ENCODE measurements at regions not wholly inside any gene's neighbourhood (a gene's known extent, or its start where the extent isn't known, plus 50 kb on each side); places are given as distances from the start of the nearest gene placed in this dataset.
A peak's percentile ranks its signal among the peaks of the same experiment; 100 is the strongest.

DNA sequence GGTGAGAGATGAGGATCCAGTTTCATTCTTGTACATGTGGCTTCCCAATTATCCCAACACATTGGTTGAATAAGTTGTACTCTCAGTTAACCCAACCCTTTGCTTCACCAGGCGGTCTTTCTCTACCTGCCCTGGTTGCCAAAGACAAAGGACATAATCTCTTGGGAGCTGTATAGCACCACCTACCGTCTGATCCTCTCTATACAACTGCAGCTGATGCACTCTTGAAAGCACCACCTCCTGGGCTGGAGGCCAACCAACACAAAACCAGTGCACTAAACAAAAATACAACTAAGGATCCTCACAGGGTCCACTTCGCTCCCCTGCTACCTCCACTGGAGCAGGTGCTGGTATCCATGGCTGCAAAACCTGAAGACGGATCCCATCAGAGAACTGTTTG, 473.6 kb upstream of the NRXN1 start:
- DNase-seq (ENCODE audit: low spot score) = peak; percentile 5

DNA sequence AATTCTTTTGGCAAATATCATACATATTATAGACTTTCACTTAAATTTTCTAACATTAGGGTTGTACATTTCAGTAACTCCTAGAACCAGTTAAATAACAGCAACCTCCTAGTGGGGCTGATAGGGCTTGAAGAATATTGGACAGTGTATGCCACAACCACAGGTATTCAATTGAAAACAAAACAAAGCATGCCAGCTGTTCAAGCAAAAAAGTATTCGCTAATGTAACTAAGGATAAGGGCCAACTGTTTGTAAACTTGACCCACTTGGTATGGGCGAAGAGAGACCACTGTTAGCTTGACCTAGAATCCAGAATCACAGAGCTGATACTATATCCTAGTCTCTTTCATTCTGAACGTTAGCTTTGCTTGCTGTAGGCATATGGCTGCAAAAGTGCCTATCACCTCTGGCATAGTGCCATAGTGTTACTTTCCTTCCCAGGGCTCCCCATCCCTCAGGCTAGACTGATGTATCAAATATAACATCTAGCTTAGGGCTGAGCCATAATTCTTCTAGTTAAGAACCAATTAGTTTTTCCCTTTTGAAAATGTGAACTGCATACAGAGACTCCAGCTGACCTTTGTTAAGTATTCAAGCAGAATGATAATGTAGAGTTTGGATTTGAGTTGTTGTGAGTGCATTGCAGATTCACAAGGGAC, 458.8 kb upstream of the NRXN1 start:
- DNase-seq (ENCODE audit: low spot score) = no peak

GRCh38 chr2:51484605-51485004, 452.7 kb upstream of the NRXN1 start:
- no peak for DNase-seq (ENCODE audit: low spot score)

DNA sequence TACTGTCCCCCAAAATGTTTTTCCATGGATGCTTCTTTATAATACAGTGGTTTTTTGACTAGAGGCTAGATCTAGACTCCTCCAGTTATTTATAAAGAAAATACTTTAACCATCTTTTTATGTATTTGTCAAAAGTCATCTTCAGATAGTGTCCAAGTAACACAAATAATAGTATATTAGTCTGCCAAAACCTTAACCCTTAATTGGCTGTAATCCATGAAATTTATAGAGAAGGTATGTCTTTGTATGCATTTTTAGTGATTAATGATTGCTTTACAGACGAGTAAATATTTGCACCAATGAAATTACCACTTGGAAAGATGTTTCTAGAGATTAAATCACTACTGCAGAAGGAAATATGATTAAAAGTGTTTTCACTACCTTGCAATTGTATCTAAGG, 451.8 kb upstream of the NRXN1 start:
- DNase-seq (ENCODE audit: low spot score) = no peak

- no peak for DNase-seq (ENCODE audit: low spot score)
These were observed 440.9 kb upstream of the NRXN1 start for GRCh38 chr2:51472783-51473182.

DNA sequence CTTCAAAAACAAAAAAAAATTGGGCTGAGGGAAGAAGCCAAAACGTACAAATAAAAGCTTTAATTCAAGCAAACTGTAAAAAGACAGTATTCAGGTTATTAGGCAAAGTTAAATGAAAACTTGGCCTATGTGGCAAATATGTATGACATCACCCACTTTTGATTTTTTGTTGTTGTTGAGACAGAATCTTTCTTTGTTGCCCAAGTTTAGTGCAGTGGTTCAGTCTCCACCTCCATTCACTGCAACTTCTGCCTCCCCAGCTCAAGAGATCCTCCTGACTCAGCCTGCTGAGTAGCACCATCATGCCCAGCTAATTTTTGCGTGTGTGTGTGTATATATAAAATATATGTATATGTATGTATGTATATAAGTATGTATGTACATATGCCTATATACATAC, 440.4 kb upstream of the NRXN1 start:
- no peak for DNase-seq (ENCODE audit: low spot score)

- DNase-seq (ENCODE audit: low spot score) = no peak
These were observed 437.2 kb upstream of the NRXN1 start for GRCh38 chr2:51469102-51469501.

GRCh38 chr2:51465326-51465725, 433.4 kb upstream of the NRXN1 start:
- no peak for DNase-seq (ENCODE audit: low spot score)

DNA sequence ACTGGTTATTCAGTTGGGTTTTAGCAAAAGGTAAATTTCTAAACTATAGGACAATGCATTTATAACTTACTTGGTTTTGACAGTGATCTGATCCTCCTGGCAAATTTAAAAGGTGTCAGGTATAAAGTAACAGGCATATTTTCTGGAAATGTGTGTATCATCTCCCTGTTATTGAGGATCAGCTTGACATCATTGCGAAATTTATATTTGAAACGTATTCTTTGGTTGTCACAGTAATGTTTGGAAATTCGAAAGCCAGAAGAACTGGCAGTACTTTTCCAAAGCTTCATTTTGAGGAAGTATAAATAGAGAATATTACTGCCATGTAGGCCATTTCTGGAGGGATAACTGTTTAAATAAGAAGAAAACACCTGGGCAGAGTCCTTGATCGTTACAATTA, 422.2 kb upstream of the NRXN1 start:
- no peak for DNase-seq (ENCODE audit: low spot score)

DNA sequence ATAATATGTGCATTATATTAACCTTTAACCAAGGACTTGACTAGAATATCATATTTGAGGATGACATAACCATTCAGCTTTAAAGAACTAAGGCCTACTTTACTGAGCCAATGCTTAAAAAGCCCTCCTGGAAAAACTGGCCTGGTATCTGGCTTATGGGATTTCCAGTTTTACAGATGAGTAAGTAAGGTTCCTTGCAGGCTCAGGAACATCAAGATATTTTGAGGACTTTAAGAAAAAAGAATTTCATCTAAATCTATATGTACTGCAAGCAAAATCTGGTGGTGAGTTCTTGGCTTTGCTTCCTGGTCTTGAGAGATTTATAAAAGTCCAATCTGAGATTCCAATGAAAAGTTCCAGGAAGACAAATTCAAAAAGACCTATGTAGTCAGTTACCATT, 417.0 kb upstream of the NRXN1 start:
- no peak for DNase-seq (ENCODE audit: low spot score)

DNA sequence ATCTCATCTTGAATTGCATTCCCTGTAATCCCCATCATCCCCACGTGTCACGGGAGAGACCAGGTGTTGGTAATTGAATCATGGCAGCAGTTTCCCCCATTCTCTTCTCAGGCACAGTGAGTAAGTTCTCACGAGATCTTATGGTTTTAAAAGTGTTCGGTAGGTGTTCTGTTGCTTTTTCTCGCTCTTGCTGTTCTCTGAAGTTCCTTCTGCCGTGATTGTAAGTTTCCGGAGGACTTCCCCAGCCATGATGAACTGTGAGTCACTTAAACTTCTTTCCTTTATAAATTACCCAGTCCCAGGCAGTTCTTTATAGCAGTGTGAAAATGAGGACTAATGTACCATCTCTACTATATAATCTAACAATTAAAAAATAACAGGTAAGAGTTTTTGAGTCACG, 409.9 kb upstream of the NRXN1 start:
- DNase-seq (ENCODE audit: low spot score) = peak; percentile 50

DNA sequence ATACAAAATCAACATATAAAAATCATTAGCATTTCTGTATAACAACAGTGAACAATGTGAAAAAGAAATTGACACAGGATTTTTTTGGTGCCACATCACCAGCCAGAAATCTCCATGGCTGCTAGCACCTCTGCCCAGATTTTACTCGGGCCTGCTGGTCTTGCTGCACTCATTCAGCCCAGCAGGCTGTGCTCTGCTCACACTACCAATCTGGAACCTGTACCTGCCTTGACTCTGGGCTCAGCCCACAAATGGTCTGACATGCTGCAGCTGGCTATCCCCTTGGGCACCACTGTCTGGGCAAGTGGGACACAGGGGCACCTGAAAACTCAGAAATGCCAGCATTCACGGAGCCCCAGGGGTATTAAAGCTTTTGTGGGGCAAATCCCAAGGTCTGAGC, 392.5 kb upstream of the NRXN1 start:
- peak; percentile 5 for DNase-seq (ENCODE audit: low spot score)

DNA sequence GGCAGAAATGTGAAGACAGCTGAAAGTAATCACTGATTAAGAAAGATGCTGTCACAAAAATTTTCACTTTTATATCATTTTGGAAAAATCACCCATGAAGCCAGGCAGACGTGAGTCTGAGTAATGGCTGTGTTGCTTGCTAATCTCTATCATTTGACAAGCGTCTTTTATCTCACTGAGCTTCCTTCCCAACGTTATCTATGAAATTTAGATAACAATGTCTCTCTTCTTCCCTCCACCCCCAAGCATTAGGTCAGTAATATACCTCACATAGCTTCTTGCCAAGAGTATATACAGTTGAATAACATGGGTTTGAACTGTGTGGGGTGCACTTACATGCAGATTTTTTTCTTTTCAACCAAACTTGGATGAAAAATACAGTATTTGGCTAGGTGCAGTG, 388.6 kb upstream of the NRXN1 start:
- DNase-seq (ENCODE audit: low spot score) = no peak

DNA sequence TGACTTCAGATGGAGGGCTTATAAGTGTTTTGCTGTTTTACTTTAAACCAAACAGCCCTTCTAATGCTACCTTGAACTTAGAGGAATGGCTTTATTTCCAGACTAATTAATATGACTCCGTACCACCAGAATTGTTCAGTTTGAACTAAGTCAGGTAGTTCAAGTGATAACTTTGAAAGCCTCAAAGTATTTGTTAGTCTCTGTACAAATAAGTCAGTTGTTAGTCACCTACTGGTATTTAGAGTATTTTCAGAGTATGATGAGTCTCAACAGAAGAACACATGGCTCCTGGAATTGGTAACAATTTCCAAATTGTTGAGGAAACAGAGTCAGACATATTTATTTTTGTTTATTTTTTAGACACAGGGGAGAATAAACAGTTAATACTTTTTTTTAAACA, 381.8 kb upstream of the NRXN1 start:
- no peak for DNase-seq (ENCODE audit: low spot score)

- no peak for DNase-seq (ENCODE audit: low spot score)
These were observed 378.4 kb upstream of the NRXN1 start for GRCh38 chr2:51410331-51410730.

- DNase-seq (ENCODE audit: low spot score) = no peak
These were observed 378.0 kb upstream of the NRXN1 start for GRCh38 chr2:51409920-51410319.

GRCh38 chr2:51404226-51404625, 372.3 kb upstream of the NRXN1 start:
- DNase-seq (ENCODE audit: low spot score) = no peak

DNA sequence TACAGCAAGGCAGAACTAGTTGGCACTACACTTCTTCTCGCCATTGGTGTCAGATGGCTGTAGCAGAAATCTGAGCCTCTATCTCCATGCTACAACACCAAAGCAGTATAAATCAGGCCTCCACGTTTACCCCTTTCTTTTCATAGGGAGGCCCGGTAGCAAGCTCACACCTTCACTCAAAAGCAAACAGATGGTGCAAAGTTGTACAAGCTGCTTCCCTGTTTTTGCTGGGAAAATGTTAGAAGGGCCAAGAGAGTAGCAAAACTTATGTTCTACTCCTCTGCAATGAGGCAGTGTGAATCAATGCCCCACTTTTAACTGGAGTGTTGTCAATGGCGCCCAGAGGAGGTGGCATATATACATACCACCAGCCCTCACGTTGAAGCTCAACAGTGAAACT, 369.6 kb upstream of the NRXN1 start:
- no peak for DNase-seq (ENCODE audit: low spot score)

DNA sequence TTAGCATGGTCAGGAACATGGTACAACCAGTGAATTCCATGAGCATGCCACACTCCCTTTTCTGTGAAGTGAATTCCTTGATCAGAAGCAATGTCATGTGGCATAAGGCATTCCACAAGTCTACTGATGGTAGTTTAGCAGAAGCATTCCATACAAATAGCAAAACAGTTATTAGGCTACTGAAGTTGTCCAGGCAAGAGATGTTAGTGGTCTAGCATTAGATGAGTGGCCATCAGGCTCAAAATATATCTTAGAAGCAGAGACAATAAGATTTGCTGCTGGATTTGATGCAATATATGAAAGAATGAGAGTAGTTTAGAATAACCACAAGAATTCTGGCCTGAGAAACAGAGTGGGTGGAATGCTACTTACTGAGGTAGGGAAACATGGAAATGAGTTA, 355.3 kb upstream of the NRXN1 start:
- no peak for DNase-seq (ENCODE audit: low spot score)

- no peak for DNase-seq (ENCODE audit: low spot score)
These were observed 348.1 kb upstream of the NRXN1 start for GRCh38 chr2:51379997-51380396.

- no peak for DNase-seq (ENCODE audit: low spot score)
These were observed 336.3 kb upstream of the NRXN1 start for GRCh38 chr2:51368250-51368649.

- DNase-seq (ENCODE audit: low spot score) = no peak
These were observed 318.2 kb upstream of the NRXN1 start for GRCh38 chr2:51350100-51350499.

GRCh38 chr2:51344886-51345285, 313.0 kb upstream of the NRXN1 start:
- no peak for DNase-seq (ENCODE audit: low spot score)
